K562 (cell line): ENCODE measurements at regions not wholly inside any gene's neighbourhood (a gene's known extent, or its start where the extent isn't known, plus 50 kb on each side); places are given as distances from the start of the nearest gene placed in this dataset.

ENCODE experiments used
- ATAC-seq: fragments of 200-7000 bp; cut with Tn5 transposase; 3 replicates; pipeline ENCODE4 v1.9.1; 2020; ENCODE audit warnings: moderate library complexity
- BruUV-seq: library from RNA; stranded (reverse); fragments of 400-500 nt; replicated peaks from 2 replicates; lab custom pipeline; 2021; lab: Mats Ljungman, UMichigan
- CTCF ChIA-PET: fragments of 300-600 bp; formaldehyde crosslinking; extraction: SDS; loops from one replicate; lab custom pipeline; 2021; ENCODE audit warnings: low intra/inter-chr PET ratio; lab: Yijun Ruan, JAX
- POLR2A ChIA-PET: fragments of 300-600, 350-650 bp; sonication (Branson Sonifier 250); formaldehyde crosslinking; extraction: SDS; loops from one replicate; lab custom pipeline; 2021; ENCODE audit warnings: antibody characterized with exemption, inconsistent platforms; lab: Yijun Ruan, JAX
- DNase-seq, 4 experiments: peaks; one replicate each; pipeline versions ENCODE4 v3.0.0 to v3.0.0-alpha.2; 2011 to 2018; ENCODE audit warnings: low spot score in 3 of 4, mixed read lengths in 3 of 4; ENCODE audit errors: extremely low read depth in 1 of 4
- FAIRE-seq: peaks from 2 replicates; lab custom pipeline; 2011; peaks lifted over from hg19 to GRCh38; lab: Jason Lieb, UNC
- H2AFZ ChIP-seq: 2 replicates; pipeline ENCODE4 v1.6.0; 2011; ENCODE audit warnings: low read depth, low read length, control low read depth, inconsistent platforms
- H3K27ac ChIP-seq: fragments of 200-600 bp; 3 replicates; pipeline ENCODE4 v1.8.0; 2011; ENCODE audit warnings: low read depth, mild to moderate bottlenecking, control low read depth, inconsistent platforms, low read length, moderate library complexity, mixed read lengths; ENCODE audit errors: extremely low read depth
- H3K27me3 ChIP-seq, 2 experiments: fragments of 300-600 bp in 1 of 2; 2 replicates in 1 of 2; 3 replicates in 1 of 2; pipeline versions ENCODE4 v1.6.0 to v1.8.0; 2011; ENCODE audit warnings: inconsistent platforms in 2 of 2, low read length in 2 of 2, mild to moderate bottlenecking in 1 of 2, mixed read lengths in 1 of 2, moderate library complexity in 1 of 2; ENCODE audit not compliant: control insufficient read depth in 2 of 2, insufficient read depth in 2 of 2
- H3K36me3 ChIP-seq: fragments of 300-600 bp; 3 replicates; pipeline ENCODE4 v1.8.0; 2011; ENCODE audit warnings: mild to moderate bottlenecking, low read length, inconsistent platforms; ENCODE audit not compliant: control insufficient read depth, insufficient read depth
- H3K4me1 ChIP-seq, 2 experiments: fragments of 200-600 bp in 1 of 2; replicated peaks in 1 of 2; 2 replicates in 1 of 2; 3 replicates in 1 of 2; pipeline versions ENCODE4 v1.5.1 to v1.8.0; 2011; ENCODE audit warnings: inconsistent platforms in 2 of 2, low read length in 2 of 2, mild to moderate bottlenecking in 1 of 2, mixed read lengths in 1 of 2, moderate library complexity in 1 of 2; ENCODE audit not compliant: control insufficient read depth in 2 of 2, insufficient read depth in 2 of 2
- H3K4me2 ChIP-seq: 2 replicates; pipeline ENCODE4 v1.6.1; 2011; ENCODE audit warnings: low read length, control low read depth, inconsistent platforms, mixed read lengths; ENCODE audit not compliant: insufficient read depth
- H3K4me3 ChIP-seq: fragments of 200-600 bp; sonication (generic), shearing (Covaris generic); 2 replicates; pipeline ENCODE4 v1.5.1; 2016; ENCODE audit warnings: control low read depth, inconsistent platforms
- H3K79me2 ChIP-seq: fragments of 200-600 bp; 3 replicates; pipeline ENCODE4 v1.8.0; 2011; ENCODE audit warnings: low read length, inconsistent platforms; ENCODE audit not compliant: control insufficient read depth, insufficient read depth
- H3K9ac ChIP-seq, 2 experiments: 2 replicates each; pipeline versions ENCODE4 v1.6.0 to v1.6.1; 2011; ENCODE audit warnings: low read depth in 2 of 2, low read length in 2 of 2, control low read depth in 1 of 2, inconsistent platforms in 1 of 2, mild to moderate bottlenecking in 1 of 2, mixed read lengths in 1 of 2; ENCODE audit not compliant: insufficient read depth in 1 of 2
- H3K9me1 ChIP-seq: one replicate; pipeline ENCODE4 v1.6.0; 2011; ENCODE audit warnings: inconsistent platforms, mild to moderate bottlenecking, low read length, moderate library complexity; ENCODE audit not compliant: control insufficient read depth, insufficient read depth
- H3K9me3 ChIP-seq: replicated peaks from 2 replicates; pipeline ENCODE4 v1.5.1; 2011; ENCODE audit warnings: low read depth, low read length, inconsistent platforms; ENCODE audit not compliant: control insufficient read depth, insufficient read depth
- H4K20me1 ChIP-seq: replicated peaks from 2 replicates; pipeline ENCODE4 v1.6.1; 2011; ENCODE audit warnings: low read length, inconsistent platforms, mixed read lengths; ENCODE audit not compliant: control insufficient read depth, insufficient read depth
- EP300 ChIP-seq: IDR thresholded peaks from 2 replicates; pipeline ENCODE4 v1.6.1; 2012; ENCODE audit warnings: low read length, improper control_type of control experiment
- ERF ChIP-seq: fragments of 450-650 bp; formaldehyde crosslinking; IDR thresholded peaks from 2 replicates; pipeline ENCODE4 v1.4.0; 2020; ENCODE audit warnings: mild to moderate bottlenecking, mixed read lengths
- ETV5 ChIP-seq: sonication (generic); formaldehyde crosslinking; IDR thresholded peaks from 2 replicates; pipeline ENCODE4 v1.4.0; 2020; ENCODE audit warnings: low read depth, mild to moderate bottlenecking, missing genetic modification reagents
- FOS ChIP-seq: IDR thresholded peaks from 3 replicates; pipeline ENCODE4 v1.6.1; 2011; ENCODE audit not compliant: insufficient read length; ENCODE audit errors: extremely low read depth
- GABPB1 ChIP-seq: sonication (generic); formaldehyde crosslinking; IDR thresholded peaks from 2 replicates; pipeline ENCODE4 v1.8.0; 2022; ENCODE audit warnings: mild to moderate bottlenecking, missing genetic modification reagents
- HDAC3 ChIP-seq: fragments of 450-650 bp; IDR thresholded peaks from 2 replicates; pipeline ENCODE4 v1.6.1; 2018; ENCODE audit warnings: borderline replicate concordance, mild to moderate bottlenecking, moderate library complexity; ENCODE audit not compliant: partially characterized antibody
- KLF13 ChIP-seq: fragments of 450-650 bp; IDR thresholded peaks from 2 replicates; pipeline ENCODE4 v1.6.1; 2016; ENCODE audit warnings: missing genetic modification characterization, low read depth, mild to moderate bottlenecking, missing compliant biosample characterization, moderate library complexity, borderline replicate concordance
- YY1 ChIP-seq, 3 experiments: IDR thresholded peaks; 2 replicates each; pipeline ENCODE4 v1.6.1; 2011; ENCODE audit warnings: low read length in 2 of 3, mild to moderate bottlenecking in 2 of 3, moderate library complexity in 2 of 3, borderline replicate concordance in 1 of 3, control low read depth in 1 of 3, low read depth in 1 of 3; ENCODE audit not compliant: insufficient read depth in 3 of 3, insufficient replicate concordance in 2 of 3, control insufficient read depth in 1 of 3, insufficient read length in 1 of 3; ENCODE audit errors: extremely low read depth in 1 of 3
- ZNF3 ChIP-seq: fragments of 250-450 bp; sonication (Bioruptor Pico); IDR thresholded peaks from 2 replicates; pipeline ENCODE4 v1.5.0; 2021; ENCODE audit warnings: mild to moderate bottlenecking, moderate library complexity
- WGBS: fragments of 100-300 bp; shearing (Covaris generic); methylation state at CpG from one replicate; pipeline ENCODE4 v1.1.6; 2016; ENCODE audit warnings: low coverage, mixed read lengths; ENCODE audit not compliant: insufficient coverage; ENCODE audit errors: missing lambda C conversion rate; 5-methylcytosine and 5-hydroxymethylcytosine counted together
- in situ Hi-C: fragments of 300-500 bp; cut with MboI; formaldehyde crosslinking; loops from 4 replicates; pipeline ENCODE4 v1.15.0; 2018; ENCODE audit warnings: inconsistent platforms, mixed read lengths
- intact Hi-C: fragments of 100-400 bp; cut with micrococcal nuclease; formaldehyde crosslinking; loops from 2 replicates; pipeline ENCODE4 v1.14.2; 2022
- TF ChIP-seq, protein P1 (sequence below): fragments of 450-650 bp; conservative IDR thresholded peaks from 2 replicates; pipeline ENCODE4 v1.6.1; 2016; ENCODE audit warnings: missing genetic modification characterization, low read depth, mild to moderate bottlenecking, missing compliant biosample characterization, moderate library complexity
- TF ChIP-seq, protein P2 (sequence below): fragments of 250-450 bp; sonication (Bioruptor Pico); IDR thresholded peaks from 2 replicates; pipeline ENCODE4 v1.4.0; 2020
- TF ChIP-seq, protein P3 (sequence below): fragments of 250-450 bp; sonication (Bioruptor Pico); IDR thresholded peaks from 2 replicates; pipeline ENCODE4 v1.4.0; 2020; ENCODE audit warnings: mild to moderate bottlenecking, moderate library complexity, borderline replicate concordance

DNA sequence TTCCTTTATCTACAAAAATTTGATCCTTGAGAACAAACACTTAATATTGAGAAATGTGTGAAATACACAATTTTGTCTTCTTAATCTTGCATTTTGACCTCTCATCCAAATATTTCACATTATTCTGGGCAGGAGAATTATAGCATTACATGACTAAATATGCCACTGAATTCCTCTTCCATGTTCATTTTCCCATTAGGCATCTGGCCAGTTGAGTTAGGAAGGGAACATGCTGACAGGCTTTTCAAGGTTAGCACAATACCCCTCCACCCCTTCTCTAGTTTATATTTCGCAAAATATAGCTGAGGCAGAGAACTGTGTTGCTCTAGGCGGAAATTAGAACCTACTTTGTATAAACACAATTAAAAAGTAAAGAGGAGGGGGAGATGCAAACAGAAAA lies 271.7 kb upstream of the ZC3H12C start:
- H3K4me3 ChIP-seq: no peak overlapping the region
- no peak for DNase-seq
- no peaks in the 10 kb centered on the region for H4K20me1 ChIP-seq
- H3K27ac ChIP-seq: no peak overlapping the region
- H3K79me2 ChIP-seq: no peaks in the 10 kb centered on the region
- H3K36me3 ChIP-seq: no peaks in the 10 kb centered on the region
- no peaks in the 10 kb centered on the region for H3K27me3 ChIP-seq
- H3K4me2 ChIP-seq: no peak overlapping the region
- POLR2A ChIA-PET: no interaction called here
- H3K9me1 ChIP-seq: no peaks in the 10 kb centered on the region
- intact Hi-C loops: no loop called here
- CTCF ChIA-PET: no interaction called here
- H3K4me1 ChIP-seq: no peaks in the 10 kb centered on the region
- no peak for ATAC-seq
- FAIRE-seq: no peak
- no peak overlapping the region for H3K9ac ChIP-seq
- no peak overlapping the region for H2AFZ ChIP-seq
- H3K9me3 ChIP-seq: no peaks in the 10 kb centered on the region
- WGBS: 0% methylated on average over 2 of the region's 2 CpGs
- no TSS peak for BruUV-seq
- in situ Hi-C loops: no loop called here
- TF ChIP-seq ETV5 (CRISPR knock-in tag) (no peak), GABPB1 (CRISPR knock-in tag) (no peak), HDAC3 (no peak), FOS (no peak), ERF (CRISPR knock-in tag) (no peak), EP300 (no peak), ZNF3 (CRISPR knock-in tag) (no peak), YY1 (IDR thresholded peaks at IDR 0.05; ENCODE audit: borderline replicate concordance in 1 of 3, control insufficient read depth in 1 of 3, extremely low read depth in 1 of 3, insufficient read depth in 3 of 3, insufficient read length in 1 of 3, insufficient replicate concordance in 2 of 3, low read depth in 1 of 3, low read length in 2 of 3) (no peak), KLF13 (tag) (no peak)
- TF ChIP-seq, protein P1, sequence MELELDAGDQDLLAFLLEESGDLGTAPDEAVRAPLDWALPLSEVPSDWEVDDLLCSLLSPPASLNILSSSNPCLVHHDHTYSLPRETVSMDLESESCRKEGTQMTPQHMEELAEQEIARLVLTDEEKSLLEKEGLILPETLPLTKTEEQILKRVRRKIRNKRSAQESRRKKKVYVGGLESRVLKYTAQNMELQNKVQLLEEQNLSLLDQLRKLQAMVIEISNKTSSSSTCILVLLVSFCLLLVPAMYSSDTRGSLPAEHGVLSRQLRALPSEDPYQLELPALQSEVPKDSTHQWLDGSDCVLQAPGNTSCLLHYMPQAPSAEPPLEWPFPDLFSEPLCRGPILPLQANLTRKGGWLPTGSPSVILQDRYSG (tag): no peak
- TF ChIP-seq, protein P2, sequence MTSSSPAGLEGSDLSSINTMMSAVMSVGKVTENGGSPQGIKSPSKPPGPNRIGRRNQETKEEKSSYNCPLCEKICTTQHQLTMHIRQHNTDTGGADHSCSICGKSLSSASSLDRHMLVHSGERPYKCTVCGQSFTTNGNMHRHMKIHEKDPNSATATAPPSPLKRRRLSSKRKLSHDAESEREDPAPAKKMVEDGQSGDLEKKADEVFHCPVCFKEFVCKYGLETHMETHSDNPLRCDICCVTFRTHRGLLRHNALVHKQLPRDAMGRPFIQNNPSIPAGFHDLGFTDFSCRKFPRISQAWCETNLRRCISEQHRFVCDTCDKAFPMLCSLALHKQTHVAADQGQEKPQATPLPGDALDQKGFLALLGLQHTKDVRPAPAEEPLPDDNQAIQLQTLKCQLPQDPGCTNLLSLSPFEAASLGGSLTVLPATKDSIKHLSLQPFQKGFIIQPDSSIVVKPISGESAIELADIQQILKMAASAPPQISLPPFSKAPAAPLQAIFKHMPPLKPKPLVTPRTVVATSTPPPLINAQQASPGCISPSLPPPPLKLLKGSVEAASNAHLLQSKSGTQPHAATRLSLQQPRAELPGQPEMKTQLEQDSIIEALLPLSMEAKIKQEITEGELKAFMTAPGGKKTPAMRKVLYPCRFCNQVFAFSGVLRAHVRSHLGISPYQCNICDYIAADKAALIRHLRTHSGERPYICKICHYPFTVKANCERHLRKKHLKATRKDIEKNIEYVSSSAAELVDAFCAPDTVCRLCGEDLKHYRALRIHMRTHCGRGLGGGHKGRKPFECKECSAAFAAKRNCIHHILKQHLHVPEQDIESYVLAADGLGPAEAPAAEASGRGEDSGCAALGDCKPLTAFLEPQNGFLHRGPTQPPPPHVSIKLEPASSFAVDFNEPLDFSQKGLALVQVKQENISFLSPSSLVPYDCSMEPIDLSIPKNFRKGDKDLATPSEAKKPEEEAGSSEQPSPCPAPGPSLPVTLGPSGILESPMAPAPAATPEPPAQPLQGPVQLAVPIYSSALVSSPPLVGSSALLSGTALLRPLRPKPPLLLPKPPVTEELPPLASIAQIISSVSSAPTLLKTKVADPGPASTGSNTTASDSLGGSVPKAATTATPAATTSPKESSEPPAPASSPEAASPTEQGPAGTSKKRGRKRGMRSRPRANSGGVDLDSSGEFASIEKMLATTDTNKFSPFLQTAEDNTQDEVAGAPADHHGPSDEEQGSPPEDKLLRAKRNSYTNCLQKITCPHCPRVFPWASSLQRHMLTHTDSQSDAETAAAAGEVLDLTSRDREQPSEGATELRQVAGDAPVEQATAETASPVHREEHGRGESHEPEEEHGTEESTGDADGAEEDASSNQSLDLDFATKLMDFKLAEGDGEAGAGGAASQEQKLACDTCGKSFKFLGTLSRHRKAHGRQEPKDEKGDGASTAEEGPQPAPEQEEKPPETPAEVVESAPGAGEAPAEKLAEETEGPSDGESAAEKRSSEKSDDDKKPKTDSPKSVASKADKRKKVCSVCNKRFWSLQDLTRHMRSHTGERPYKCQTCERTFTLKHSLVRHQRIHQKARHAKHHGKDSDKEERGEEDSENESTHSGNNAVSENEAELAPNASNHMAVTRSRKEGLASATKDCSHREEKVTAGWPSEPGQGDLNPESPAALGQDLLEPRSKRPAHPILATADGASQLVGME: no peak
- TF ChIP-seq, protein P3, sequence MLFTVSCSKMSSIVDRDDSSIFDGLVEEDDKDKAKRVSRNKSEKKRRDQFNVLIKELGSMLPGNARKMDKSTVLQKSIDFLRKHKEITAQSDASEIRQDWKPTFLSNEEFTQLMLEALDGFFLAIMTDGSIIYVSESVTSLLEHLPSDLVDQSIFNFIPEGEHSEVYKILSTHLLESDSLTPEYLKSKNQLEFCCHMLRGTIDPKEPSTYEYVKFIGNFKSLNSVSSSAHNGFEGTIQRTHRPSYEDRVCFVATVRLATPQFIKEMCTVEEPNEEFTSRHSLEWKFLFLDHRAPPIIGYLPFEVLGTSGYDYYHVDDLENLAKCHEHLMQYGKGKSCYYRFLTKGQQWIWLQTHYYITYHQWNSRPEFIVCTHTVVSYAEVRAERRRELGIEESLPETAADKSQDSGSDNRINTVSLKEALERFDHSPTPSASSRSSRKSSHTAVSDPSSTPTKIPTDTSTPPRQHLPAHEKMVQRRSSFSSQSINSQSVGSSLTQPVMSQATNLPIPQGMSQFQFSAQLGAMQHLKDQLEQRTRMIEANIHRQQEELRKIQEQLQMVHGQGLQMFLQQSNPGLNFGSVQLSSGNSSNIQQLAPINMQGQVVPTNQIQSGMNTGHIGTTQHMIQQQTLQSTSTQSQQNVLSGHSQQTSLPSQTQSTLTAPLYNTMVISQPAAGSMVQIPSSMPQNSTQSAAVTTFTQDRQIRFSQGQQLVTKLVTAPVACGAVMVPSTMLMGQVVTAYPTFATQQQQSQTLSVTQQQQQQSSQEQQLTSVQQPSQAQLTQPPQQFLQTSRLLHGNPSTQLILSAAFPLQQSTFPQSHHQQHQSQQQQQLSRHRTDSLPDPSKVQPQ (CRISPR knock-in tag): no peak
